ENCODE measurements at regions not wholly inside any gene's neighbourhood (a gene's known extent, or its start where the extent isn't known, plus 50 kb on each side); places are given as distances from the start of the nearest gene placed in this dataset.
"Not testable (repeated sequence)": the region's sequence is repeated elsewhere in the genome, so short reads cannot be mapped to it uniquely, and the experiment has no call there.

- not testable (repeated sequence) for FAIRE-seq; H3K9me3 ChIP-seq (ENCODE audit: control insufficient read depth in 2 of 3, insufficient read depth in 1 of 3, low read length in 3 of 3); DNase-seq
Observed at GRCh38 chr6:60408747-60409146, 1877.3 kb downstream of the KHDRBS2 start.

GRCh38 chr6:60403268-60403667, 1882.8 kb downstream of the KHDRBS2 start:
- H3K27me3 ChIP-seq (ENCODE audit: control insufficient read depth, insufficient read depth, low read length); FAIRE-seq; H3K9me3 ChIP-seq (ENCODE audit: control insufficient read depth in 2 of 3, insufficient read depth in 1 of 3, low read length in 3 of 3); intact Hi-C loops (cut with DNase I); H3K4me3 ChIP-seq (ENCODE audit: low read length in 3 of 3); H3K36me3 ChIP-seq (ENCODE audit: control insufficient read depth in 2 of 3, insufficient read depth in 3 of 3, low read length in 3 of 3); DNase-seq; H3K9ac ChIP-seq (ENCODE audit: low read length in 3 of 3); H3K27ac ChIP-seq (ENCODE audit: low read depth in 2 of 2, low read length in 2 of 2); H3K4me1 ChIP-seq (ENCODE audit: control insufficient read depth in 2 of 3, insufficient read depth in 2 of 3, low read depth in 1 of 3, low read length in 3 of 3): not testable (repeated sequence)

More at GRCh38 chr6:60408747-60409146, 1877.3 kb downstream of the KHDRBS2 start:
- H3K27me3 ChIP-seq (ENCODE audit: control insufficient read depth, insufficient read depth, low read length); H3K4me3 ChIP-seq (ENCODE audit: low read length in 3 of 3); H3K9ac ChIP-seq (ENCODE audit: low read length in 3 of 3); H3K36me3 ChIP-seq (ENCODE audit: control insufficient read depth in 2 of 3, insufficient read depth in 3 of 3, low read length in 3 of 3); H3K4me1 ChIP-seq (ENCODE audit: control insufficient read depth in 2 of 3, insufficient read depth in 2 of 3, low read depth in 1 of 3, low read length in 3 of 3); intact Hi-C loops (cut with DNase I); H3K27ac ChIP-seq (ENCODE audit: low read depth in 2 of 2, low read length in 2 of 2): not testable (repeated sequence)

GRCh38 chr6:60402490-60402889, 1883.5 kb downstream of the KHDRBS2 start:
- H3K36me3 ChIP-seq (ENCODE audit: control insufficient read depth in 2 of 3, insufficient read depth in 3 of 3, low read length in 3 of 3); H3K27ac ChIP-seq (ENCODE audit: low read depth in 2 of 2, low read length in 2 of 2); H3K4me3 ChIP-seq (ENCODE audit: low read length in 3 of 3); H3K4me1 ChIP-seq (ENCODE audit: control insufficient read depth in 2 of 3, insufficient read depth in 2 of 3, low read depth in 1 of 3, low read length in 3 of 3); H3K9ac ChIP-seq (ENCODE audit: low read length in 3 of 3); FAIRE-seq; DNase-seq; intact Hi-C loops (cut with DNase I); H3K27me3 ChIP-seq (ENCODE audit: control insufficient read depth, insufficient read depth, low read length); H3K9me3 ChIP-seq (ENCODE audit: control insufficient read depth in 2 of 3, insufficient read depth in 1 of 3, low read length in 3 of 3): not testable (repeated sequence)

GRCh38 chr6:60395261-60395660, 1890.8 kb downstream of the KHDRBS2 start:
- FAIRE-seq; H3K36me3 ChIP-seq (ENCODE audit: control insufficient read depth in 2 of 3, insufficient read depth in 3 of 3, low read length in 3 of 3); H3K4me1 ChIP-seq (ENCODE audit: control insufficient read depth in 2 of 3, insufficient read depth in 2 of 3, low read depth in 1 of 3, low read length in 3 of 3); H3K27ac ChIP-seq (ENCODE audit: low read depth in 2 of 2, low read length in 2 of 2); DNase-seq; H3K9me3 ChIP-seq (ENCODE audit: control insufficient read depth in 2 of 3, insufficient read depth in 1 of 3, low read length in 3 of 3); H3K27me3 ChIP-seq (ENCODE audit: control insufficient read depth, insufficient read depth, low read length); intact Hi-C loops (cut with DNase I); H3K9ac ChIP-seq (ENCODE audit: low read length in 3 of 3); H3K4me3 ChIP-seq (ENCODE audit: low read length in 3 of 3): not testable (repeated sequence)

GRCh38 chr6:60392969-60393368, 1893.1 kb downstream of the KHDRBS2 start:
- FAIRE-seq; H3K4me3 ChIP-seq (ENCODE audit: low read length in 3 of 3); DNase-seq; H3K4me1 ChIP-seq (ENCODE audit: control insufficient read depth in 2 of 3, insufficient read depth in 2 of 3, low read depth in 1 of 3, low read length in 3 of 3); H3K9me3 ChIP-seq (ENCODE audit: control insufficient read depth in 2 of 3, insufficient read depth in 1 of 3, low read length in 3 of 3); H3K27ac ChIP-seq (ENCODE audit: low read depth in 2 of 2, low read length in 2 of 2); intact Hi-C loops (cut with DNase I); H3K9ac ChIP-seq (ENCODE audit: low read length in 3 of 3); H3K27me3 ChIP-seq (ENCODE audit: control insufficient read depth, insufficient read depth, low read length); H3K36me3 ChIP-seq (ENCODE audit: control insufficient read depth in 2 of 3, insufficient read depth in 3 of 3, low read length in 3 of 3): not testable (repeated sequence)

GRCh38 chr6:60389094-60389493, 1896.9 kb downstream of the KHDRBS2 start:
- intact Hi-C loops (cut with DNase I); H3K36me3 ChIP-seq (ENCODE audit: control insufficient read depth in 2 of 3, insufficient read depth in 3 of 3, low read length in 3 of 3); H3K27me3 ChIP-seq (ENCODE audit: control insufficient read depth, insufficient read depth, low read length); H3K9ac ChIP-seq (ENCODE audit: low read length in 3 of 3); FAIRE-seq; H3K4me1 ChIP-seq (ENCODE audit: control insufficient read depth in 2 of 3, insufficient read depth in 2 of 3, low read depth in 1 of 3, low read length in 3 of 3); DNase-seq; H3K4me3 ChIP-seq (ENCODE audit: low read length in 3 of 3); H3K27ac ChIP-seq (ENCODE audit: low read depth in 2 of 2, low read length in 2 of 2); H3K9me3 ChIP-seq (ENCODE audit: control insufficient read depth in 2 of 3, insufficient read depth in 1 of 3, low read length in 3 of 3): not testable (repeated sequence)

DNA sequence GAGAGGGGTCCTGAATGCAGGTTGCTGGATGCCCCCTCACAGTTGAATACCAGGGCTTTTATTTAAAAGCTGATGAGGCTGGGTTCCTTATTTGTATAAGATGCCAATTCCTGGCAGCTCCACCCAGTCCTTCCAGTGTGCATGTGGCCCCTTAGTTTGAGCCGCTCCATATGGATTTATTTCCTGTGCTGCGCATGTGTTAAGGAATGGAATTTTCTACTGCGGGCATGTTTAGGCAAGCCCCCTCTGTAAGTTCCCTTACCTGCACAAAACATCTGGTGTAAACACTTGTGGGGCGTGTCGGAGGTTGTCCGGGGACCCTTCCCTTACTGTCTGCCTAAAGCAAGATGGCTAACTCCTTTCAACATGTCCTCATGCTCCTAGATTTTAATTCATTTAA, 1901.4 kb downstream of the KHDRBS2 start:
- H3K36me3 ChIP-seq (ENCODE audit: control insufficient read depth in 2 of 3, insufficient read depth in 3 of 3, low read length in 3 of 3); H3K27ac ChIP-seq (ENCODE audit: low read depth in 2 of 2, low read length in 2 of 2); FAIRE-seq; H3K9me3 ChIP-seq (ENCODE audit: control insufficient read depth in 2 of 3, insufficient read depth in 1 of 3, low read length in 3 of 3); H3K4me1 ChIP-seq (ENCODE audit: control insufficient read depth in 2 of 3, insufficient read depth in 2 of 3, low read depth in 1 of 3, low read length in 3 of 3); DNase-seq; intact Hi-C loops (cut with DNase I); H3K4me3 ChIP-seq (ENCODE audit: low read length in 3 of 3); H3K27me3 ChIP-seq (ENCODE audit: control insufficient read depth, insufficient read depth, low read length); H3K9ac ChIP-seq (ENCODE audit: low read length in 3 of 3): not testable (repeated sequence)

DNA sequence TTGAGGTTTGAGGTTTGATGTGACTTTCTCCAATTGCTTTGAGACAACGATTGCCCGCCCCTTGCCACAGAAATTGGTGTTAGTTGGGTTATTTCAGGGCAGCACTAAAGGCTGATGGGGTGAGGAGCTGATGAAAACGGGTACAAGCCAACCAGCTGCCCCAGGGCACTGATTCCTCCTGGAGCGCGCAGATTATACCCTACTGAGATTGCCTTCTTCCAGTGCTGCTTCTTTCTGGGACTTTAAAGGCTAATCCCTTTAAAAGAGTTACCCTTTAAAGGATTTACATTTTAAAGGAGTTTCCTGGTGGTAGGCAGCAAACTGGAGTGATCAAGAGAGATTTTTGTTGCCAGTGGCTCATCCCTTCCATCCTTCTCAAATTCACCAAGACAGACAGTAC, 1903.3 kb downstream of the KHDRBS2 start:
- DNase-seq; H3K36me3 ChIP-seq (ENCODE audit: control insufficient read depth in 2 of 3, insufficient read depth in 3 of 3, low read length in 3 of 3); intact Hi-C loops (cut with DNase I); H3K9me3 ChIP-seq (ENCODE audit: control insufficient read depth in 2 of 3, insufficient read depth in 1 of 3, low read length in 3 of 3); H3K9ac ChIP-seq (ENCODE audit: low read length in 3 of 3); H3K4me3 ChIP-seq (ENCODE audit: low read length in 3 of 3); H3K27ac ChIP-seq (ENCODE audit: low read depth in 2 of 2, low read length in 2 of 2); H3K4me1 ChIP-seq (ENCODE audit: control insufficient read depth in 2 of 3, insufficient read depth in 2 of 3, low read depth in 1 of 3, low read length in 3 of 3); H3K27me3 ChIP-seq (ENCODE audit: control insufficient read depth, insufficient read depth, low read length); FAIRE-seq: not testable (repeated sequence)

DNA sequence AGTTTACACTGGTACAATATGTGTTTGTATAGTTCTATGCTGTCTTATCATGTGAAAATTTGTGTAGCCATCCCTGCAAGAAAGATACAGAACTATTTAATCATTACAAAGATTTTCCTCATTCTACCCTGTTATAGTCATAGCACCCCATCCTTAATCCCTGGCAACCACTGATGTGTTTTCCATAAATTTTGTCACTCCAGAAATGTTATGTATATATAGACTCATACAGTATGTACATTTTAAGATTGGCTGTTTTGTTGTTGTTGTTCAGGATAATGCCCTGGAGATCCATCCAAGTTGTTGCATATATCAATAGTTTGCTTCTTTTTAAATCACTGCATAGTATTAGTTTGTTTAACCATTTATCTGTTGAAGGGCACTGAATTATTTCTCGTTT, 1911.9 kb downstream of the KHDRBS2 start:
- H3K4me3 ChIP-seq (ENCODE audit: low read length in 3 of 3); H3K36me3 ChIP-seq (ENCODE audit: control insufficient read depth in 2 of 3, insufficient read depth in 3 of 3, low read length in 3 of 3); DNase-seq; H3K4me1 ChIP-seq (ENCODE audit: control insufficient read depth in 2 of 3, insufficient read depth in 2 of 3, low read depth in 1 of 3, low read length in 3 of 3); H3K9ac ChIP-seq (ENCODE audit: low read length in 3 of 3); H3K27ac ChIP-seq (ENCODE audit: low read depth in 2 of 2, low read length in 2 of 2); FAIRE-seq; H3K27me3 ChIP-seq (ENCODE audit: control insufficient read depth, insufficient read depth, low read length); intact Hi-C loops (cut with DNase I); H3K9me3 ChIP-seq (ENCODE audit: control insufficient read depth in 2 of 3, insufficient read depth in 1 of 3, low read length in 3 of 3): not testable (repeated sequence)

All from kidney (tissue), 10 donors.